ENCODE measurements at regions not wholly inside any gene's neighbourhood (a gene's known extent, or its start where the extent isn't known, plus 50 kb on each side); places are given as distances from the start of the nearest gene placed in this dataset.
"Not testable (repeated sequence)": the region's sequence is repeated elsewhere in the genome, so short reads cannot be mapped to it uniquely, and the experiment has no call there.

DNA sequence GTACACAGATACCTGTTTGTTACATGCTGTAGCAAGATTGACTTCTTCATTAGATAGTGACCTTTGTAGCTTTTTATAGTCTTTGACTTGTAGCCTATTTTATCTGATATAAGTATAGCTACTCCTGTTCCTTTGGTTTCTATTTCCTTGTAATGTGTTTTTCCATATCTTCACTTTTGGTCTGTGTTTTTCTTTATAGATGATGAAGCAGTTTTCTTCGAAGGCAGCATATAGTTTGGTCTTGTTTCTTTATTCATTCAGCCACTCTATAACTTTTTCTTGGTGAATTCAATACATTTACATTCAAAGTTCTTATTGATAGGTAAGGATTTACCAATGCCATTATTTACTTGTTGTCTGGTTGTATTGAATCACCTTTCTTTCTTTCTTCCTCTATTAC lies 1357.3 kb upstream of the EYS start:
- no peak for FAIRE-seq
- TF ChIP-seq POLR2AphosphoS5 (IDR thresholded peaks at IDR 0.05; ENCODE audit: low read depth, low read length): no peak
- no peak for TF ChIP-seq POU2F2 (IDR thresholded peaks at IDR 0.05; ENCODE audit: low read depth, low read length)
- no peak for TF ChIP-seq PAX5 (IDR thresholded peaks at IDR 0.05; ENCODE audit: insufficient read depth, low read length, severe bottlenecking)
- no peak for TF ChIP-seq TAF1 (IDR thresholded peaks at IDR 0.05; ENCODE audit: low read depth, low read length)
- no peak for TF ChIP-seq POLR2A (IDR thresholded peaks at IDR 0.05; ENCODE audit: low read depth, low read length)
- TF ChIP-seq SPI1 (IDR thresholded peaks at IDR 0.05; ENCODE audit: low read depth, low read length): no peak
- DNase-seq (ENCODE audit: insufficient read length, low spot score): no peak

DNA sequence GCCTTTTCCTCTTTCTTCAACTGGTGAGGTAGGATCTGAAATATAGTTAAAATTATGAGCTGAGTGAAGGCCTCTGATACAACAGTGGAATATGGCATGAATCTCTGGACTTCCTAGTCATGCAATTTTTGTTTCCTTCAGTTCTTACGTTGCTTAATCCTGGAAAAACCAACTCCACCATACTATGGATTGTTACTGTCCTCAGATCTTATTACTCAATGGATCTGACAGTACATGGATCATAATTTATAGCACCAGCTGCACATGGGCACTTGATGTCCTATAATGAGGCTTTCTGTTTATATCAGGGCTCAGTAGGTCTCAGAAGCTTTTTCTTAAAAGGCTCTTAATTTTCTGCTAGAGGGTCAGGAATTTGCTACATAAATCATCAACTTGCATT lies 1341.0 kb upstream of the EYS start:
- no peak for FAIRE-seq
- TF ChIP-seq PAX5 (IDR thresholded peaks at IDR 0.05; ENCODE audit: insufficient read depth, low read length, severe bottlenecking) (no peak), TAF1 (IDR thresholded peaks at IDR 0.05; ENCODE audit: low read depth, low read length) (no peak), POLR2AphosphoS5 (IDR thresholded peaks at IDR 0.05; ENCODE audit: low read depth, low read length) (no peak), POLR2A (IDR thresholded peaks at IDR 0.05; ENCODE audit: low read depth, low read length) (no peak), SPI1 (IDR thresholded peaks at IDR 0.05; ENCODE audit: low read depth, low read length) (no peak), POU2F2 (IDR thresholded peaks at IDR 0.05; ENCODE audit: low read depth, low read length) (no peak)

GRCh38 chr6:67045076-67045475 lies 1338.0 kb upstream of the EYS start:
- no peak for FAIRE-seq
- DNase-seq (ENCODE audit: insufficient read length, low spot score): no peak
- TF ChIP-seq TAF1 (IDR thresholded peaks at IDR 0.05; ENCODE audit: low read depth, low read length) (no peak), POLR2A (IDR thresholded peaks at IDR 0.05; ENCODE audit: low read depth, low read length) (no peak), SPI1 (IDR thresholded peaks at IDR 0.05; ENCODE audit: low read depth, low read length) (no peak), POU2F2 (IDR thresholded peaks at IDR 0.05; ENCODE audit: low read depth, low read length) (no peak), POLR2AphosphoS5 (IDR thresholded peaks at IDR 0.05; ENCODE audit: low read depth, low read length) (no peak), PAX5 (IDR thresholded peaks at IDR 0.05; ENCODE audit: insufficient read depth, low read length, severe bottlenecking) (no peak)

More for the DNA sequence above, 1341.0 kb upstream of the EYS start:
- no peak for DNase-seq (ENCODE audit: insufficient read length, low spot score)

- TF ChIP-seq POLR2A (IDR thresholded peaks at IDR 0.05; ENCODE audit: low read depth, low read length): no peak
- TF ChIP-seq SPI1 (IDR thresholded peaks at IDR 0.05; ENCODE audit: low read depth, low read length): no peak
- TF ChIP-seq POU2F2 (IDR thresholded peaks at IDR 0.05; ENCODE audit: low read depth, low read length): no peak
- TF ChIP-seq PAX5 (IDR thresholded peaks at IDR 0.05; ENCODE audit: insufficient read depth, low read length, severe bottlenecking): no peak
- TF ChIP-seq TAF1 (IDR thresholded peaks at IDR 0.05; ENCODE audit: low read depth, low read length): no peak
- TF ChIP-seq POLR2AphosphoS5 (IDR thresholded peaks at IDR 0.05; ENCODE audit: low read depth, low read length): no peak
- DNase-seq (ENCODE audit: insufficient read length, low spot score): no peak
- no peak for FAIRE-seq
Observed at GRCh38 chr6:67031451-67031850, 1324.4 kb upstream of the EYS start.

DNA sequence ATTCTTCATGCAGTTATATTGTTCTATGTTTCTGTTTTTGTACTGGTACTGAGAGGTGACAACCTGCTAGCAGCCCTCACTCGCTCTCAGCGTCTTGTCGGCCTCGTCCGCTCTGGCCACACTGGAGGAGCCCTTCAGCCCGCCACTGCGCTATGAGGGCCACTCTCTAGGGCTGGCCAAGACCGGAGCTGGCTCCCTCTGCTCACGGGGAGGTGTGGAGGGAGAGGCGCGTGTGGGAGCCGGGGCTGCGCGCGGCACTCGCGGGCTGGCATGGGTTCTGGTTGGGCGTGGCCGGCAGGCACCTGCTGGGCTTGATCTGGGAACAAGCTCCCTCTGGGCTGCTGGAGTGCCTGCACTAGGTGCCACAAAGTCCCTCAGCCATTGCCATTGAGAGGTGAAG lies 1323.8 kb upstream of the EYS start:
- DNase-seq (ENCODE audit: insufficient read length, low spot score) (no peak), FAIRE-seq (no peak)
- no peak for TF ChIP-seq PAX5 (IDR thresholded peaks at IDR 0.05; ENCODE audit: insufficient read depth, low read length, severe bottlenecking)
- no peak for TF ChIP-seq POU2F2 (IDR thresholded peaks at IDR 0.05; ENCODE audit: low read depth, low read length)
- TF ChIP-seq SPI1 (IDR thresholded peaks at IDR 0.05; ENCODE audit: low read depth, low read length): no peak
- TF ChIP-seq TAF1 (IDR thresholded peaks at IDR 0.05; ENCODE audit: low read depth, low read length): no peak
- no peak for TF ChIP-seq POLR2AphosphoS5 (IDR thresholded peaks at IDR 0.05; ENCODE audit: low read depth, low read length)

DNA sequence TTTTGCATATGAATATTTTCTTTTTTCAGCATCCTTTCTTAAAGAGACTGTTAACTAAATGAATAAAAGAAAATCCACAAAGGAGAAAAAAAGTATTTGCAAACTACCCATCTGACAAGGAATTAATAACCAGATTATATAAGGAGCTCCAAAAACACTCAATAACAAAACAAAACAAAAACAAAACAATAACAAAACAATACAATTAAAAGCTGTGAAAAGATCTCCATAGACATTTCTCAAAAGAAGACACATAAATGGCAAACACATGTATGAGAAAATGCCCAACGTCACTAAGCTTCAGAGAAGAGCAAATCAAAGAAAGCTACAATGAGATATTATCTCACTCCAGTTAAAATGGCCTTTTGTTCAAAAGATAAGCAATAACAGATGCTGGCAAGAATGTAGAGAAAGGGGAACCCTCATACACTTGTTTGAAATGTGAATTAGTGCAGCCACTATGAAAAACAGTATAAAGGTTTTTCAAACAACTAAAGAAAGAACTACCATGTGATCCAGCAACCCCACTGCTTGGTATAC lies 1310.0 kb upstream of the EYS start:
- DNase-seq (ENCODE audit: insufficient read length, low spot score) (no peak), FAIRE-seq (no peak)
- TF ChIP-seq PAX5 (IDR thresholded peaks at IDR 0.05; ENCODE audit: insufficient read depth, low read length, severe bottlenecking) (no peak), TAF1 (IDR thresholded peaks at IDR 0.05; ENCODE audit: low read depth, low read length) (no peak), SPI1 (IDR thresholded peaks at IDR 0.05; ENCODE audit: low read depth, low read length) (no peak), POLR2AphosphoS5 (IDR thresholded peaks at IDR 0.05; ENCODE audit: low read depth, low read length) (no peak), POU2F2 (IDR thresholded peaks at IDR 0.05; ENCODE audit: low read depth, low read length) (no peak), POLR2A (IDR thresholded peaks at IDR 0.05; ENCODE audit: low read depth, low read length) (no peak)

GRCh38 chr6:67011441-67011840 lies 1304.4 kb upstream of the EYS start:
- no peak for TF ChIP-seq POLR2AphosphoS5 (IDR thresholded peaks at IDR 0.05; ENCODE audit: low read depth, low read length)
- no peak for TF ChIP-seq PAX5 (IDR thresholded peaks at IDR 0.05; ENCODE audit: insufficient read depth, low read length, severe bottlenecking)
- no peak for TF ChIP-seq POLR2A (IDR thresholded peaks at IDR 0.05; ENCODE audit: low read depth, low read length)
- TF ChIP-seq TAF1 (IDR thresholded peaks at IDR 0.05; ENCODE audit: low read depth, low read length): no peak
- TF ChIP-seq POU2F2 (IDR thresholded peaks at IDR 0.05; ENCODE audit: low read depth, low read length): no peak
- no peak for TF ChIP-seq SPI1 (IDR thresholded peaks at IDR 0.05; ENCODE audit: low read depth, low read length)
- DNase-seq (ENCODE audit: insufficient read length, low spot score) (no peak), FAIRE-seq (no peak)

GRCh38 chr6:67009818-67010217 lies 1302.8 kb upstream of the EYS start:
- no peak for FAIRE-seq
- no peak for DNase-seq (ENCODE audit: insufficient read length, low spot score)
- TF ChIP-seq POLR2AphosphoS5 (IDR thresholded peaks at IDR 0.05; ENCODE audit: low read depth, low read length) (no peak), POLR2A (IDR thresholded peaks at IDR 0.05; ENCODE audit: low read depth, low read length) (no peak), TAF1 (IDR thresholded peaks at IDR 0.05; ENCODE audit: low read depth, low read length) (no peak), PAX5 (IDR thresholded peaks at IDR 0.05; ENCODE audit: insufficient read depth, low read length, severe bottlenecking) (no peak), SPI1 (IDR thresholded peaks at IDR 0.05; ENCODE audit: low read depth, low read length) (no peak), POU2F2 (IDR thresholded peaks at IDR 0.05; ENCODE audit: low read depth, low read length) (no peak)

DNA sequence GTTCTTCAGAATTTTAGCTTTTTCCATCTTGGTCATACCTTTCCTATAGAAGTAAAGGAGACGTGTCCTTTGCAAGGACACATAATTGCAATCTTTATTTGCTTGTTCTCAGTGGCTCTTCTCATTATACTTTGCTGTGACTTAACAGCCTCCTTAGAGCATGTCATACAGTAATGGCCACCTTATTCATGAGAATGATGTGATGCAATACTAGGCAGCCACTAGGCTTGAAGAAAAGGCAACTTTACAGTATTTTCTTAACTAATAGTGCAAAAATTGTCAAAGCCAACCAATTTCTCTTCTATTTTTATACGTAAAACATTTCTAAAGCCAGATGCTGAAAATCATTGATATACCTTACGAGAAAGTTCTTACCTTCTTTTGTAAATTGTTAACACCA lies 1296.8 kb upstream of the EYS start:
- DNase-seq (ENCODE audit: insufficient read length, low spot score): no peak
- TF ChIP-seq PAX5 (IDR thresholded peaks at IDR 0.05; ENCODE audit: insufficient read depth, low read length, severe bottlenecking) (no peak), SPI1 (IDR thresholded peaks at IDR 0.05; ENCODE audit: low read depth, low read length) (no peak), POLR2AphosphoS5 (IDR thresholded peaks at IDR 0.05; ENCODE audit: low read depth, low read length) (no peak), POLR2A (IDR thresholded peaks at IDR 0.05; ENCODE audit: low read depth, low read length) (no peak), POU2F2 (IDR thresholded peaks at IDR 0.05; ENCODE audit: low read depth, low read length) (no peak)
- FAIRE-seq: no peak

GRCh38 chr6:67000121-67000520 lies 1293.1 kb upstream of the EYS start:
- DNase-seq (ENCODE audit: insufficient read length, low spot score): no peak
- no peak for FAIRE-seq
- no peak for TF ChIP-seq POLR2AphosphoS5 (IDR thresholded peaks at IDR 0.05; ENCODE audit: low read depth, low read length)
- no peak for TF ChIP-seq TAF1 (IDR thresholded peaks at IDR 0.05; ENCODE audit: low read depth, low read length)
- TF ChIP-seq SPI1 (IDR thresholded peaks at IDR 0.05; ENCODE audit: low read depth, low read length): no peak
- no peak for TF ChIP-seq POU2F2 (IDR thresholded peaks at IDR 0.05; ENCODE audit: low read depth, low read length)
- no peak for TF ChIP-seq PAX5 (IDR thresholded peaks at IDR 0.05; ENCODE audit: insufficient read depth, low read length, severe bottlenecking)
- no peak for TF ChIP-seq POLR2A (IDR thresholded peaks at IDR 0.05; ENCODE audit: low read depth, low read length)

GRCh38 chr6:66997579-66997978 lies 1290.6 kb upstream of the EYS start:
- DNase-seq (ENCODE audit: insufficient read length, low spot score); FAIRE-seq: not testable (repeated sequence)

All from GM12891 (cell line).